ENCODE measurements at regions not wholly inside any gene's neighbourhood (a gene's known extent, or its start where the extent isn't known, plus 50 kb on each side); places are given as distances from the start of the nearest gene placed in this dataset.

- TF ChIP-seq CTCF (conservative IDR thresholded peaks at IDR 0.05 in 1 of 2, IDR thresholded peaks at IDR 0.05 in 1 of 2; ENCODE audit: extremely low read depth in 1 of 2, insufficient read depth in 1 of 2, low read depth in 1 of 2, low read length in 2 of 2) (no peak), EZH2 (IDR thresholded peaks at IDR 0.05; ENCODE audit: borderline replicate concordance, low read length) (no peak)
Measured at GRCh38 chr7:15977663-15978062, 291.2 kb upstream of the MEOX2 start.
